ENCODE measurements at regions not wholly inside any gene's neighbourhood (a gene's known extent, or its start where the extent isn't known, plus 50 kb on each side); places are given as distances from the start of the nearest gene placed in this dataset.

DNA sequence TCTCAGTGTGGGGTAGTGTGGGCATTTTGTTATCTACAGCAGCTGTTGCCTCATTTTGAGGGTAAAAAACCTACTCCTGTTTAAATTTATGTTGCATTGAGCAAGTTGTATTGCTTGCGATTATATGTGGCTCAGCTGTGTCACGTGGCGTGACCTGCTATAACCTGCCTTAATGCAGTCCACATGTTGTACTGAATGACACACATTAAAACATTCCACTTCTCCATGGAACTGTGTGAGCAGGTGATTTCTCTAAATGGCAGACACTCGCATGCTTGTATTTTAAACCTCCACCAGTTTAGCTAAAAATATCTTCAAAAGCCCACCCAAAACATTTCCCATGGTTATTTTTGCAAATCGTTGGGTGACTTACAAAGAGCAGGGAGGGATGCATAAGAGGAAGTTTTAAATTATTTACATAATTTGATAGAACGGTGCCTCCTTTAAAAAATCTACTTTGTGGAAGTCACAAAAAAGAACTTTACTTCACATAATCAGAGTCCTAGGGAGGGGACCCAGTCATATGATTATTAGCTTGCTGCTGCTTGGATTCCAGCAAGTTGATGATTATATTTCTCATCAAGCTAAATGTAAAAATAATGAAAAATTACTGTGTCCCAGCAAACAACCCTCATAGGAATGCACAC, 163.3 kb upstream of the ZEB2 start:
- intact Hi-C loops (cut with DNase I): no loop called here
- no peaks in the 10 kb centered on the region for H3K36me3 ChIP-seq (ENCODE audit: control insufficient read depth in 1 of 2, insufficient read depth in 2 of 2, low read length in 1 of 2)
- DNase-seq (peak in 1 of 2 donors; percentile 48), ATAC-seq (ENCODE audit: low FRiP score) (no peak)
- H3K27me3 ChIP-seq (ENCODE audit: control insufficient read depth in 1 of 2, insufficient read depth in 2 of 2, low read length in 1 of 2): no peaks in the 10 kb centered on the region
- no peaks in the 10 kb centered on the region for H3K4me1 ChIP-seq (ENCODE audit: control insufficient read depth in 1 of 2, insufficient read depth in 2 of 2, low read length in 2 of 2)
- no peak overlapping the region for H3K4me3 ChIP-seq (ENCODE audit: low read length in 2 of 2)
- H3K9me3 ChIP-seq (ENCODE audit: control insufficient read depth, low read length): no peaks in the 10 kb centered on the region
- H3K27ac ChIP-seq (ENCODE audit: low read depth in 1 of 2, low read length in 2 of 2): no peak overlapping the region
- 72 to 74% methylated on average over 6 of the region's 6 CpGs for WGBS, 2 donors

- Histone ChIP-seq H3K27me3 (ENCODE audit: control insufficient read depth in 1 of 2, insufficient read depth in 2 of 2, low read length in 1 of 2) (no peaks in the 10 kb centered on the region), H3K4me1 (ENCODE audit: control insufficient read depth in 1 of 2, insufficient read depth in 2 of 2, low read length in 2 of 2) (no peaks in the 10 kb centered on the region), H3K27ac (ENCODE audit: low read depth in 1 of 2, low read length in 2 of 2) (no peak overlapping the region), H3K4me3 (ENCODE audit: low read length in 2 of 2) (no peak overlapping the region), H3K36me3 (ENCODE audit: control insufficient read depth in 1 of 2, insufficient read depth in 2 of 2, low read length in 1 of 2) (no peaks in the 10 kb centered on the region), H3K9me3 (ENCODE audit: control insufficient read depth, low read length) (no peaks in the 10 kb centered on the region)
- DNase-seq: peak in 1 of 2 donors; percentile 50
- intact Hi-C loops (cut with DNase I): no loop called here
- no peak for ATAC-seq (ENCODE audit: low FRiP score)
- 84 to 90% methylated on average over 4 of the region's 4 CpGs for WGBS, 2 donors
Observed at GRCh38 chr2:144682248-144682647, 162.3 kb upstream of the ZEB2 start.

- intact Hi-C loops (cut with DNase I): no loop called here
- no peaks in the 10 kb centered on the region for H3K27me3 ChIP-seq (ENCODE audit: control insufficient read depth in 1 of 2, insufficient read depth in 2 of 2, low read length in 1 of 2)
- H3K36me3 ChIP-seq (ENCODE audit: control insufficient read depth in 1 of 2, insufficient read depth in 2 of 2, low read length in 1 of 2): no peaks in the 10 kb centered on the region
- no peaks in the 10 kb centered on the region for H3K9me3 ChIP-seq (ENCODE audit: control insufficient read depth, low read length)
- no peak overlapping the region for H3K27ac ChIP-seq (ENCODE audit: low read depth in 1 of 2, low read length in 2 of 2)
- no peaks in the 10 kb centered on the region for H3K4me1 ChIP-seq (ENCODE audit: control insufficient read depth in 1 of 2, insufficient read depth in 2 of 2, low read length in 2 of 2)
- H3K4me3 ChIP-seq (ENCODE audit: low read length in 2 of 2): no peak overlapping the region
- ATAC-seq (ENCODE audit: low FRiP score): no peak
- DNase-seq: no peak
Observed at GRCh38 chr2:144681389-144681788, 161.5 kb upstream of the ZEB2 start.

DNA sequence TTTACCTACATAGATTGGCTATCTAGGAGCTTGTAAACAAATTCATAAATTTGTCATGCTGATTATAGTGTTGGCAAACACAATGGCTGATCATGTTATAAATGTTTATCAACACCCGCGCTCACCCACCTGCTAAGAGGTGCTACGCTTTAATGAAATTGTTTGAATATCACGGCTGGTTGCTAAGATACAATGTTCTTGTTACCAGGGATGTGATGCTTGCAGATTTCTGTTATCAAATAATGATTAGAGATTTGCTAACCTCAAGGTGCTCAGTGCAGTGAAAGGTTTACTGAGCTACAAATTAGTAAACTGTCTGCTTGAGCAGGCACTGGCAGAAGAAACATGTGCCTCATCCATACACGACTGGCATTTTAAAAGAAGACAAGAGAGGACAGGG, 160.0 kb upstream of the ZEB2 start:
- H3K4me3 ChIP-seq (ENCODE audit: low read length in 2 of 2): no peak overlapping the region
- DNase-seq: no peak
- H3K27ac ChIP-seq (ENCODE audit: low read depth in 1 of 2, low read length in 2 of 2): no peak overlapping the region
- no peaks in the 10 kb centered on the region for H3K4me1 ChIP-seq (ENCODE audit: control insufficient read depth in 1 of 2, insufficient read depth in 2 of 2, low read length in 2 of 2)
- WGBS, 2 donors: 76 to 77% methylated on average over 5 of the region's 5 CpGs
- no peak for ATAC-seq (ENCODE audit: low FRiP score)
- H3K9me3 ChIP-seq (ENCODE audit: control insufficient read depth, low read length): no peaks in the 10 kb centered on the region
- no peaks in the 10 kb centered on the region for H3K27me3 ChIP-seq (ENCODE audit: control insufficient read depth in 1 of 2, insufficient read depth in 2 of 2, low read length in 1 of 2)
- intact Hi-C loops (cut with DNase I): no loop called here
- no peaks in the 10 kb centered on the region for H3K36me3 ChIP-seq (ENCODE audit: control insufficient read depth in 1 of 2, insufficient read depth in 2 of 2, low read length in 1 of 2)

DNA sequence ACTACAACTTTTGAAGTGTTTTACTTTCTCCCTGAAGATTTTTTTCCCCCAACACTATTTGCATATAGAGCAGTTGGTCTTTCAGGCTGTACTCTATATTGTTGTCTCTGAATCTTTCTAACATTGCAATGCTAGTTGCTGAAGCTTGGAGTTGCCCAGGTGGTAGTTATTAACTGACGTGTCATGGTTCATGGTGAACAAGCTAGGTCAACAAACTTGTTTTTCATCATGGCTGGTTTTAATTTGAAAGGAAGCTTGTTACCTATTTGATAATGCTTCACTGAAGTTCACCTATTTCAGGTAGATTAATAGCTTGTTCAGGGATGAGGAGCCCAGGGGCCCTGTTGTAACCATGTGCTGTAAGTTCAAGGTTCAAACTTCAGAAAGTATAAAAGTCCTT, 158.8 kb upstream of the ZEB2 start:
- ATAC-seq (ENCODE audit: low FRiP score) (no peak), DNase-seq (no peak)
- Histone ChIP-seq H3K27me3 (ENCODE audit: control insufficient read depth in 1 of 2, insufficient read depth in 2 of 2, low read length in 1 of 2) (no peaks in the 10 kb centered on the region), H3K4me1 (ENCODE audit: control insufficient read depth in 1 of 2, insufficient read depth in 2 of 2, low read length in 2 of 2) (no peaks in the 10 kb centered on the region), H3K36me3 (ENCODE audit: control insufficient read depth in 1 of 2, insufficient read depth in 2 of 2, low read length in 1 of 2) (no peaks in the 10 kb centered on the region), H3K9me3 (ENCODE audit: control insufficient read depth, low read length) (no peaks in the 10 kb centered on the region), H3K27ac (ENCODE audit: low read depth in 1 of 2, low read length in 2 of 2) (no peak overlapping the region), H3K4me3 (ENCODE audit: low read length in 2 of 2) (no peak overlapping the region)
- 91 to 97% methylated on average over 1 of the region's 1 CpG for WGBS, 2 donors
- intact Hi-C loops (cut with DNase I): no loop called here

DNA sequence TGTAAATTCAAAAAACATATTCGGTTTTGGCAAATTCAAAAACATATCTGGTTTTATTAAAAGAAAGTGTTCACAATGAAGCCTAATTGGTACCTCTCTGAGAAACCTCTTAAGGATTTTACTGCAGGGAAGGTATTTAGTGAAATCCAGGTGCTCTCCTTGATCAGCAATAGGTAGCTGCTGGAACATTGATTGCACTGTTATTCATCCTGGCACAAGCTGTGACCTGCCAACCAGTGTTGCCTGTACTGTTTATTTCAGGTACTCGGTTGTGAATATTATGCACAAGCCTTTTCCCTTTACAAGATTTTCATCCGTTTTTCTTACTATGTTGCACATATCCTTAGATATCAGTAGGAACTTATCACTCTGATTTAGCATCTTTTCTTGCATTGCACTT, 155.8 kb upstream of the ZEB2 start:
- no peak overlapping the region for H3K27ac ChIP-seq (ENCODE audit: low read depth in 1 of 2, low read length in 2 of 2)
- ATAC-seq (ENCODE audit: low FRiP score) (no peak), DNase-seq (no peak)
- no peak overlapping the region for H3K4me3 ChIP-seq (ENCODE audit: low read length in 2 of 2)
- 92 to 93% methylated on average over 3 of the region's 3 CpGs for WGBS, 2 donors
- intact Hi-C loops (cut with DNase I): no loop called here
- H3K4me1 ChIP-seq (ENCODE audit: control insufficient read depth in 1 of 2, insufficient read depth in 2 of 2, low read length in 2 of 2): no peaks in the 10 kb centered on the region
- H3K9me3 ChIP-seq (ENCODE audit: control insufficient read depth, low read length): no peaks in the 10 kb centered on the region
- H3K36me3 ChIP-seq (ENCODE audit: control insufficient read depth in 1 of 2, insufficient read depth in 2 of 2, low read length in 1 of 2): no peaks in the 10 kb centered on the region
- H3K27me3 ChIP-seq (ENCODE audit: control insufficient read depth in 1 of 2, insufficient read depth in 2 of 2, low read length in 1 of 2): no peaks in the 10 kb centered on the region

DNA sequence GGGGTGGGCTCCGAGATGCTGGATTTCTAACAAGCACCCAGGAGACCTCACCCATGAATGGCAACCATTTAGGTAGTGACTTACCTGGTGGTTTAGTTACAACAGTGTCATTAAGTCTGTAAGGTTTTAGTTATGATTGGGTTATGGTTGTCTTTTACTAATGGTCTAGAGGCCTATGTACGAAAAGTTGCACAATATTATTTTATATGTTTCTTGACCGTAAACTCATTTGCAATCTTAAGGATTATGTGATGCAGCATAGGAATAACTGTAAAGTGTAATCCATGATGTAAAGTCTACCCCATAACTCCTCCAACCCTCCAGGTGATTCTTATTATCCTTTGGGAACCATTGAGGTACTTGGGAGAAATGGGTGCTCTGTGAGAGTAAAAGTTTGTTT, 155.4 kb upstream of the ZEB2 start:
- H3K27me3 ChIP-seq (ENCODE audit: control insufficient read depth in 1 of 2, insufficient read depth in 2 of 2, low read length in 1 of 2): no peaks in the 10 kb centered on the region
- no peaks in the 10 kb centered on the region for H3K36me3 ChIP-seq (ENCODE audit: control insufficient read depth in 1 of 2, insufficient read depth in 2 of 2, low read length in 1 of 2)
- no peaks in the 10 kb centered on the region for H3K9me3 ChIP-seq (ENCODE audit: control insufficient read depth, low read length)
- no peak overlapping the region for H3K4me3 ChIP-seq (ENCODE audit: low read length in 2 of 2)
- no peaks in the 10 kb centered on the region for H3K4me1 ChIP-seq (ENCODE audit: control insufficient read depth in 1 of 2, insufficient read depth in 2 of 2, low read length in 2 of 2)
- DNase-seq (no peak), ATAC-seq (ENCODE audit: low FRiP score) (no peak)
- 97 to 99% methylated on average over 3 of the region's 3 CpGs for WGBS, 2 donors
- H3K27ac ChIP-seq (ENCODE audit: low read depth in 1 of 2, low read length in 2 of 2): no peak overlapping the region
- intact Hi-C loops (cut with DNase I): no loop called here

DNA sequence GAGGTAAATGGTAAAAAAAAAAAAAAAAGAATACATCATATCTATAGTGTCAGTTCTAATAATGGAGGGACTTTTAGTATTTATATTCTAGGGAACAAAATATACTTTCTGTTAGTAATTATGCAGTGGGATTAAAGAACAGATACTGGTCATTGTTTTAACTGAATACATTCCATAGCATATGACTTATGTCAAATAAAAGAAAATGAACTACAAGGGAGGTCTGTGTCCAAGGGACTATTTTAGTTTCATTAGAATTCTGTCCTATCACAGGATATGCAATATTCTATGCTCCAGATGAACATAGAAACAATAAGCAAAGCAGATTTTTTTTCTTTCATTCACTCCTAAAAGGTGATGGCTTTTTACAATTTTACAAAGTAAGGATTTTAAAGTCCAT, 154.2 kb upstream of the ZEB2 start:
- ATAC-seq (ENCODE audit: low FRiP score): no peak
- no peak overlapping the region for H3K4me3 ChIP-seq (ENCODE audit: low read length in 2 of 2)
- no peaks in the 10 kb centered on the region for H3K27me3 ChIP-seq (ENCODE audit: control insufficient read depth in 1 of 2, insufficient read depth in 2 of 2, low read length in 1 of 2)
- DNase-seq: no peak
- H3K4me1 ChIP-seq (ENCODE audit: control insufficient read depth in 1 of 2, insufficient read depth in 2 of 2, low read length in 2 of 2): no peaks in the 10 kb centered on the region
- no peaks in the 10 kb centered on the region for H3K36me3 ChIP-seq (ENCODE audit: control insufficient read depth in 1 of 2, insufficient read depth in 2 of 2, low read length in 1 of 2)
- H3K9me3 ChIP-seq (ENCODE audit: control insufficient read depth, low read length): no peaks in the 10 kb centered on the region
- intact Hi-C loops (cut with DNase I): no loop called here
- H3K27ac ChIP-seq (ENCODE audit: low read depth in 1 of 2, low read length in 2 of 2): no peak overlapping the region

DNA sequence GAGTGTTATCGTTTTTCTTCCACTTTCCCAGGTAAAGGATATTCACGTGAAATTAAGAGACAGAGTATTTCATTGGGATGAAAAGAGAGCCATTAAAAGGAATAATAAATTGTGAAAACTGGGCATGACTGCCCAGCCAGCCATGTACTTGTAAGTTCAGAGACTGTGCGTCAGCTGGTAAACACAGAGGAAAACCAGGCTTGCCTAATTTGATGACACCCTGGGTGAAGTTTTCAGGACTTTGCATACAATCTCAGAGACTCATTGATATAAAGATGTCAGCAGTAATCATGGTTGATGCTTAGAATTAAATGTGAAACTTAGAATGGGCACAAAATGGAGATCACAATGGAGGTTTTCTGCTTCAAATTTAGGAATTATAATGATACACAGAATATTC, 153.5 kb upstream of the ZEB2 start:
- intact Hi-C loops (cut with DNase I): no loop called here
- no peak overlapping the region for H3K4me3 ChIP-seq (ENCODE audit: low read length in 2 of 2)
- H3K27ac ChIP-seq (ENCODE audit: low read depth in 1 of 2, low read length in 2 of 2): no peak overlapping the region
- ATAC-seq (ENCODE audit: low FRiP score) (no peak), DNase-seq (no peak)
- 64 to 65% methylated on average over 3 of the region's 3 CpGs for WGBS, 2 donors
- H3K27me3 ChIP-seq (ENCODE audit: control insufficient read depth in 1 of 2, insufficient read depth in 2 of 2, low read length in 1 of 2): no peaks in the 10 kb centered on the region
- no peaks in the 10 kb centered on the region for H3K36me3 ChIP-seq (ENCODE audit: control insufficient read depth in 1 of 2, insufficient read depth in 2 of 2, low read length in 1 of 2)
- no peaks in the 10 kb centered on the region for H3K4me1 ChIP-seq (ENCODE audit: control insufficient read depth in 1 of 2, insufficient read depth in 2 of 2, low read length in 2 of 2)
- H3K9me3 ChIP-seq (ENCODE audit: control insufficient read depth, low read length): no peaks in the 10 kb centered on the region
